Fibroblast of lung (primary cell): ENCODE measurements at regions not wholly inside any gene's neighbourhood (a gene's known extent, or its start where the extent isn't known, plus 50 kb on each side); places are given as distances from the start of the nearest gene placed in this dataset.

Experiments
- EZH2 ChIP-seq: IDR thresholded peaks from 2 replicates; pipeline ENCODE4 v1.5.1; 2012; ENCODE audit warnings: low read length, control low read depth, mild to moderate bottlenecking; ENCODE audit errors: missing control alignments
- TF ChIP-seq, protein P1 (sequence below), 2 donors: IDR thresholded peaks in 1 of 2; conservative IDR thresholded peaks in 1 of 2; 1 replicate in 1 of 2; 2 replicates in 1 of 2; pipeline ENCODE4 v1.5.1; 2011 to 2012; ENCODE audit warnings: low read length in 2 of 2, control low read depth in 1 of 2, inconsistent platforms in 1 of 2, low read depth in 1 of 2, mild to moderate bottlenecking in 1 of 2

DNA sequence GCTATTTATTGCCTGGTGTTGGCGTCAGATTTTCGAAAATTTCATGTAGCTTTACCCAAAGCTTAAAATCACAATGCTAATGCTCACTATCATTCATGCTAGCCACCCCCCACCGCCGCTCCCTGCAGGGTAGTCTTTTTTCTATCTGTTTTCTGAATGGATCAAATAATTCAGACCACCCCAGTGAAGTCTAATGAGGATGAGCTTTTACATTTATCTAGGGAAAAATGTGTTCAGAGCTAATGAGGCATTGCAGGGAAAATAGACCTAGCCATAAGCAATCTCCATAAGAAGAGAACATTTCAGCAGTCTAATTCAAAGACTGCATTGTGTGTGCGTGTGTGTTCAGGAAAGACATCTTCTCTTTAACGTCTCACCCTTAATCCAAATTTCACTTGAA lies 533.0 kb upstream of the PRMT6 start:
- TF ChIP-seq, protein P1, sequence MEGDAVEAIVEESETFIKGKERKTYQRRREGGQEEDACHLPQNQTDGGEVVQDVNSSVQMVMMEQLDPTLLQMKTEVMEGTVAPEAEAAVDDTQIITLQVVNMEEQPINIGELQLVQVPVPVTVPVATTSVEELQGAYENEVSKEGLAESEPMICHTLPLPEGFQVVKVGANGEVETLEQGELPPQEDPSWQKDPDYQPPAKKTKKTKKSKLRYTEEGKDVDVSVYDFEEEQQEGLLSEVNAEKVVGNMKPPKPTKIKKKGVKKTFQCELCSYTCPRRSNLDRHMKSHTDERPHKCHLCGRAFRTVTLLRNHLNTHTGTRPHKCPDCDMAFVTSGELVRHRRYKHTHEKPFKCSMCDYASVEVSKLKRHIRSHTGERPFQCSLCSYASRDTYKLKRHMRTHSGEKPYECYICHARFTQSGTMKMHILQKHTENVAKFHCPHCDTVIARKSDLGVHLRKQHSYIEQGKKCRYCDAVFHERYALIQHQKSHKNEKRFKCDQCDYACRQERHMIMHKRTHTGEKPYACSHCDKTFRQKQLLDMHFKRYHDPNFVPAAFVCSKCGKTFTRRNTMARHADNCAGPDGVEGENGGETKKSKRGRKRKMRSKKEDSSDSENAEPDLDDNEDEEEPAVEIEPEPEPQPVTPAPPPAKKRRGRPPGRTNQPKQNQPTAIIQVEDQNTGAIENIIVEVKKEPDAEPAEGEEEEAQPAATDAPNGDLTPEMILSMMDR (conservative IDR thresholded peaks at IDR 0.05 in 1 of 2, IDR thresholded peaks at IDR 0.05 in 1 of 2; ENCODE audit: low read depth in 1 of 2, low read length in 2 of 2): no peak
- TF ChIP-seq EZH2: no peak
